ENCODE measurements at regions not wholly inside any gene's neighbourhood (a gene's known extent, or its start where the extent isn't known, plus 50 kb on each side); places are given as distances from the start of the nearest gene placed in this dataset.
"Not testable (repeated sequence)": the region's sequence is repeated elsewhere in the genome, so short reads cannot be mapped to it uniquely, and the experiment has no call there.

- DNase-seq (ENCODE audit: low read depth, low spot score) = not testable (repeated sequence)
These were observed 1147.7 kb upstream of the ALCAM start for GRCh38 chr3:104219046-104219445.

- DNase-seq (ENCODE audit: low read depth, low spot score) = no peak
These were observed 1132.1 kb upstream of the ALCAM start for GRCh38 chr3:104234442-104235194.

- no peak for DNase-seq (ENCODE audit: low read depth, low spot score)
These were observed 1122.0 kb upstream of the ALCAM start for GRCh38 chr3:104244680-104245220.

GRCh38 chr3:104245261-104245660 lies 1121.4 kb upstream of the ALCAM start:
- no peak for DNase-seq (ENCODE audit: low read depth, low spot score)

- no peak for DNase-seq (ENCODE audit: low read depth, low spot score)
These were observed 1120.7 kb upstream of the ALCAM start for GRCh38 chr3:104245981-104246380.

- no peak for DNase-seq (ENCODE audit: low read depth, low spot score)
These were observed 1109.2 kb upstream of the ALCAM start for GRCh38 chr3:104257486-104257885.

GRCh38 chr3:104263477-104263876 lies 1103.2 kb upstream of the ALCAM start:
- no peak for DNase-seq (ENCODE audit: low read depth, low spot score)

GRCh38 chr3:104266219-104266618 lies 1100.5 kb upstream of the ALCAM start:
- DNase-seq (ENCODE audit: low read depth, low spot score) = not testable (repeated sequence)

- DNase-seq (ENCODE audit: low read depth, low spot score) = no peak
These were observed 1096.9 kb upstream of the ALCAM start for GRCh38 chr3:104269771-104270170.

GRCh38 chr3:104273046-104273649 lies 1093.6 kb upstream of the ALCAM start:
- no peak for DNase-seq (ENCODE audit: low read depth, low spot score)

GRCh38 chr3:104275199-104275598 lies 1091.5 kb upstream of the ALCAM start:
- no peak for DNase-seq (ENCODE audit: low read depth, low spot score)

GRCh38 chr3:104279617-104280016 lies 1087.1 kb upstream of the ALCAM start:
- DNase-seq (ENCODE audit: low read depth, low spot score) = no peak

GRCh38 chr3:104281713-104282112 lies 1085.0 kb upstream of the ALCAM start:
- DNase-seq (ENCODE audit: low read depth, low spot score) = no peak

- DNase-seq (ENCODE audit: low read depth, low spot score) = no peak
These were observed 1080.1 kb upstream of the ALCAM start for GRCh38 chr3:104286645-104287044.

GRCh38 chr3:104291437-104291851 lies 1075.3 kb upstream of the ALCAM start:
- DNase-seq (ENCODE audit: low read depth, low spot score) = no peak

- no peak for DNase-seq (ENCODE audit: low read depth, low spot score)
These were observed 1074.8 kb upstream of the ALCAM start for GRCh38 chr3:104291878-104292277.

- DNase-seq (ENCODE audit: low read depth, low spot score) = no peak
These were observed 1069.1 kb upstream of the ALCAM start for GRCh38 chr3:104297617-104298016.

- DNase-seq (ENCODE audit: low read depth, low spot score) = no peak
These were observed 1068.0 kb upstream of the ALCAM start for GRCh38 chr3:104298662-104299061.

GRCh38 chr3:104316118-104316517 lies 1050.6 kb upstream of the ALCAM start:
- DNase-seq (ENCODE audit: low read depth, low spot score) = no peak

- DNase-seq (ENCODE audit: low read depth, low spot score) = no peak
These were observed 1043.5 kb upstream of the ALCAM start for GRCh38 chr3:104323226-104323625.

- DNase-seq (ENCODE audit: low read depth, low spot score) = no peak
These were observed 1019.4 kb upstream of the ALCAM start for GRCh38 chr3:104347291-104347690.

- DNase-seq (ENCODE audit: low read depth, low spot score) = no peak
These were observed 1016.9 kb upstream of the ALCAM start for GRCh38 chr3:104349836-104350235.

- DNase-seq (ENCODE audit: low read depth, low spot score) = no peak
These were observed 1012.8 kb upstream of the ALCAM start for GRCh38 chr3:104353951-104354350.

All from pulmonary artery endothelial cell (primary cell).